SW 1271 (cell line): ENCODE measurements at regions not wholly inside any gene's neighbourhood (a gene's known extent, or its start where the extent isn't known, plus 50 kb on each side); places are given as distances from the start of the nearest gene placed in this dataset.
"Not testable (repeated sequence)": the region's sequence is repeated elsewhere in the genome, so short reads cannot be mapped to it uniquely, and the experiment has no call there.

Experiments used
- DNase-seq, 2 experiments: peaks; one replicate each; lab custom pipeline; 2025; lab: John Stamatoyannopoulos, UW

DNA sequence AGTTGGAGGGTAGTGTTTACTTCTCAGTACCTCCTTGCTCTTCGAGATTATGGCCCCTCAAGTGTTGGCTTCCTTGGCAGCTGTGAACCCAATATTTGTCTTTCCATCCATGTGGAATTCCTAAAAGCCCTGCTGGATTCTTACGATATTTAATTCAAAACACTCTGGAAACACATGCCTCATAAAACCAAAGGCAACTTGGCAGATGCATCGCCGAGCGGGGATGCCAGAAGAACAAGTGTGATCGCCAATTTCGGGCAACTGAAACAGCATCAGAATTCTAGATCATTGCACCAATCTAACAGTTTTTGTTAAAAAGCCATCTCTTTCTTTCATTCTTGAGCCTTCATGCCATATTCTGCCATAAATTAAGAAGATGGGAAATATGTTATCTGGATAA, 934.4 kb downstream of the AACS start:
- DNase-seq: no peak

DNA sequence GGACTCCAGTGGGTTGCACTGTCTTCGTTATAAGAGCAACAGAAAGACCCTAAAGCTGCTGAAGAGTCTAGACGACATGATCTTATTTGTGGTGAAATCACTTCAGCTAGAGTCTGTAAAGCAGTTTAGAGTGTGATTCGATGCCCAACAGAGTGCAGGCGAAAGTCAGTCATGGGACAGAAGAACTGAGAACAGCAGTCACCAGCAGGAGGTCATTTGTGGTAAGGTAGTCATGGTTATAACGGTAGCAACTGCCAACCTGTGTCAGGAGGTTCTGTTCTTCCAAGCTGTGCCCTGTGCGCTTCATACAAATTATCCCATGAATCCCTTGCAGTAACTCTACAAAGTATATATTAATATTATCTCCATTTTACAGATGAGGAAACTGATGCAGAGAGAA, 954.1 kb downstream of the AACS start:
- DNase-seq: no peak

DNA sequence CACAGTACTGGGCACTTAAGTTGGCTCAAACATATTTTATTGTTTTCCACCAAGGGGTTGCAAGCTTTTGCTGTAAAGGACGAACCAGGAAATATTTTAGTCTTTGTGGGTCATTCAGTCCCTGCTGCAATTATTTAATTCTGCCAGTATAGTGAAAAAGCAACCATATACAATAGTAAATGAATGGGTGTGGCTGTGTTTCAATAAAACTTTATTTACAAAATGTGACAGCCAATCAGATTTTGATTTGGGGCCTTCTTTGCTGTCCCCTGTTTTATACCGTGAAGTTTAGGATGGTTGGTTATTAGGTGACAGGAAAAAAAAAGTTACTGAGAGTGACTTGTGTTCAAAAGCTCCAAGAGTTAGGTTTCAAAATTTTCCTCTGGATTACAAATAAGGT, 956.4 kb downstream of the AACS start:
- DNase-seq: no peak

DNA sequence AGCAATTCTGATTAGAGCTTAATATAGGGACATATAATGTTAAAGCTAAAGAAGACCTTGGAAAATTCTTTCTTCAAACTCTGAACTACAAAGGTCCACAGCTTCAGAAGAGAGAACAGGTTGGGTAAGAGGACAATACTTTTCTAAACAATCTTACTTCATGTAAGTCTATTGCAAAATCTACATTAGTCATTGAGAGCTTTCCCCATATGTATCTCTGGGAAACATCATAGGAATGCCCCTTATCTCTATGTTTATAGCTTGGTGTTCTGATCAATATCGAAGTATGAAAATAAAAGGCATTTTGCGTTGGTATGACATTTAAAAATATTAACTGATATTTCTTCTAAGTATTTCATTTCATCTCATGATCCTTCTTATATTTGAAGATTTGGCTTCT, 962.6 kb downstream of the AACS start:
- no peak for DNase-seq

DNA sequence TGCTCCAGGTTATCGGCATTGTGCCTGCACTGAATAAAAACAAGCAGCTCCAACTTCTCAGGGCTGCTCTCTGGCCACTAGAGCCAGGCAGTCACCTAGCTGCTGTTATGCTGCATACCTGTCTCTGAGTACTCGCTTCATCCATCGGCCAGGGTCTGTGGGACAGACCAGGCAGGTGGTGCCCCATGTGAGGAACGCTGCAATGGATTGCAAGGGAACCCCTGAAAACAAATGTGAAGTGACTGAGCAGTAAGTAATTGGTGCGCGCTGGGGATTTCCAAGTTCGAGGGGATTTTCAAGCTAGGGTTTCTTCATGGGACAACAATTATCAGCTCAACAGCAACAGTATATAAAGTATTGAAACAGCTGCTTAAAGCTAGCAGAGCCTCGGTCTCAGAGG, 965.3 kb downstream of the AACS start:
- DNase-seq: no peak

DNA sequence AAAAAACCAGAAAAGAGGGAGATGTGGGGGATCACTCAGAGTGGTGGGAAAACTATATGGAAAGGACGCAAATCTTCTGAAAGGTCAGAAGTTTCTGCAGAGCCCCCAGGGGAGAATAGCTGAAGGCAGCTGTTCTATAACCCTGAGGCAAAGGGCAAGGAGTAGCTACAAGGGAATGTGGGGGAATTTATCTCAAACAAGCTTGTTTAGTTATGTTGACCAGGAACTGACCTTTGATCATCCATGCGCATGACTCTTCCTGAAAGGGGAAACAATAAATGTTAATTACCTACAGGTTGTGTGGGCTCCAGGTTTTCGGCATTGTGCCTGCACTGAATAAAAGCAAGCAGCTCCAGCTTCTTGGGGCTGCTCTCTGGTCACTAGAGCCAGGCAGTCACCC, 968.5 kb downstream of the AACS start:
- DNase-seq: no peak

DNA sequence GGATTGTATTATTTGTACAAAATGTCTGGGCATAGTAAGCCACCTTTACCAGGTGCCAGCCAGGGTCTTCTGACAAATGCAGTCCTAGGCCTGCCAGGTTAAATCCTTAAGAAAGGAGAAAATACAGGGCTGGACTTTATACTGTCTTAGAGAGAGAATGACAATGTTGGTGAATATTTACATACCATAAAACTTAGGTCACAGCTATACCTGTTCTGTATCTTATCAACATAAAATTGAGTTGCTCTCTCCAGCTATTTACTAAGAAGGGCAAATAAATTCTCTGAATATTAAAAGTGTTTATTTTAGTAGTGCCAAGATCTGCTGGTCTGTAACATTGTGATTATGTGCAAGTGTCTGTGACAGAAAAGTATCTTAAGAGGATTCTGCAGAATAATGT, 971.1 kb downstream of the AACS start:
- no peak for DNase-seq

DNA sequence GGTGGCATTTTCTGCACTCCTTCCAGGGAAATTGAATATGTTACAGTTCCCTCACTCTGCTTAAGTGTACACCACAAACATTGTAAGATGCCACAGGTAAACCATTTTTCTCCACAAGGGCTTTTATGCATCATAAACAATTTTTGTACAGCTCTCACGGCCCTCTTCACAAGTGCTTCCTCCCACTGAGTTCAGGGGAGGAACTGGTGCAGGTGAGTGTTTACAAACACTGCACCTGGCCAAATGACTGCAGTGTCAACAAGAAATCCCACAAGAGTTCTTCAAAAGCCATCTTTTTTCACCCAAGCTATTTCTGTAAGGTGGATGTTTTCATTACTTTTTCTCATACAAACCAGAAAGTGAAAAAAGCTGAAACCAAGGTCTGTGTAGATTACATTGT, 973.2 kb downstream of the AACS start:
- no peak for DNase-seq

DNA sequence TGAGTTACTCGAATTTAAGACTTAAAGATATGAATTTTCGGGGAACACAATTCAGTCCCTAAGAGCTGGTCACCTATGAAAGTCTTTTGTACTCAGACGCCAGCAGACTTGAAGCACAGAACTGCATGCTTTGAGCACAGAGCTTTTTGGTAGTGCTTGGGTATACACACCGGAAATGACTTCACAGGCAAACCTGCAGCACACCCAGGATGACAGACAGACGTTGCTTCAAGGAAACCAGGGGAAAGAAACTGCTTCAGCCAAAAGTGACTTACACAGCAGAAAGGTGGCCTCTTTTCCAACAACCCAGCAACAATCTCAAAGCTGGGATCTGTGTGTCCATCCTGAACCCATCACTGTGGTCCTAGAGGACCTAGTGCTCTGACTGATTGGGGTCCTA, 975.1 kb downstream of the AACS start:
- DNase-seq: no peak

DNA sequence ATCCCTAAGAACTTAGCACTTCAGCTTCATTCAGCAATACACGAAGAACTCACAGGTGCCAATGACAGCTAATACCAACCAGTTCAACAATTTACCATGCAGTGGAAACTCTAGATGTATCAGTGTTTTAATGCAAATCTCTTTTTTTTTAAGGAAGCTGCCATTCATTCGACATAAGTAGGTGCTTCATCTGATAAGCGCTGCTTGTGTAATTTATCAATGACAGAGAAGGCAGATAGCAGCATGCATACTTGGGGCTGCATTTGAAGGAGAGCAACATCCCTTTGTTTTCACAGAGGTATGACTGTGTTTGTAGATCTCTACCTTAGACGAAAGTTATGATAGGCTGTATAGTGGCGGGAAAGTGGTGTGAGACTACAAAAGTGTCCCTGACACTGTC, 977.1 kb downstream of the AACS start:
- DNase-seq: no peak

DNA sequence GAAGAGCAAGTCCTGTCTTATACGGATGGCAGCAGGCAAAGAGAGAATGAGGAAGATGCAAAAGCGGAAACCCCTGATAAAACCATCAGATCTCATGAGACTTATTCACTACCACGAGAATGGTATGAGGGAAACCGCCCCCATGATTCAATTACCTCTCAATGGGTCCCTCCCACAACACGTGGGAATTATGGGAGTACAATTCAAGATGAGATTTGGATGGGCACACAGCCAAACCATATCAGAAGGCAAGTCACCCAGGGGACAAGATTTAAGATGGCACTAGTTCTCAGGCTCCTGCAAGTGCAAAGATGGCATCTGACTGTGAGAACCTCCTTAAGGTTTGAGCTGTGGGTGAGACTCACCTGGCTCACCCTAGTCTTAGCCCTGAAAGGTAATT, 984.3 kb downstream of the AACS start:
- not testable (repeated sequence) for DNase-seq

DNA sequence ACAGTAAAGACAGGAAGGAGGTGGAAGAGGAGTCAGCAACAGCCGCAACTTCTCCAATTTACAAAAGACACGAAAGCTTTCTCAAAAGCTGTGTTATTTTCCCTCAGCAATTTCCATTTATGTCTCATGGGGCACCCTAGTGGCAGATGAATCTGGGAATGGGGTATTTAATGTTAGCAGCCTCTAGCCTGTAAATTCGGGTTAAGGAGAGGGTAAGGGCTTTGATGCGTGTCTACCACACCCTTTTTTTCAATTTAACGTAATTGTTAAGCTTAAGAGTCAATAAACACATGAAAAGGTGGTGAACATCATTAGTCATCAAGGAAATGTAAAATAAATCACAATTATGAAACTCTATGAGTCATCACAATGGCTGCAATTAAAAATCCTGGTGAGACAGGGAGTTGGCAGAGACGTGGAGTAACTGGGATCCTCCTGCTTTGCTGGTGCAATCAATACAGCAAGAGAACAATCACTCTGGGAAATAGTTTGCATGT, 986.4 kb downstream of the AACS start:
- DNase-seq: peak in 1 of 2 experiments; percentile 32

DNA sequence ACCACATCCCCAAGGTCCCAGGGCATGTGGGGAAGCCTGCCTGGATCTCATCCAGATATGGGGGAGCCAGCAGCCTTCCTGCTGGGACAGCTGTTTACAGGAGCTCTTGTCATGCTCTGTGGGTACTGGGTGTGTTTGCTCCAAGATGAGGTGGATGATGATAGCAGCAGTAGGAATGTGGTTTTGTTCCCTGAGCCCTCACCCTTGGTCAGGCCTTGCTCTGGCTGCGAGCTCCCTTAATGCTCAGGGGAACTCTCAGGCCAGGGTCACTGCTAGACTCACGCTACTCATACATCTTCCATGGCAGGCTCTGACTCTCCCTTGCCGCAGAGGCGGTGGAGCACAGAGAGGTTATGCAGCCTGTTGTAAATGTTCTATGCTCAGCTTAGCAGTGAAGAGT, 990.3 kb downstream of the AACS start:
- no peak for DNase-seq

DNA sequence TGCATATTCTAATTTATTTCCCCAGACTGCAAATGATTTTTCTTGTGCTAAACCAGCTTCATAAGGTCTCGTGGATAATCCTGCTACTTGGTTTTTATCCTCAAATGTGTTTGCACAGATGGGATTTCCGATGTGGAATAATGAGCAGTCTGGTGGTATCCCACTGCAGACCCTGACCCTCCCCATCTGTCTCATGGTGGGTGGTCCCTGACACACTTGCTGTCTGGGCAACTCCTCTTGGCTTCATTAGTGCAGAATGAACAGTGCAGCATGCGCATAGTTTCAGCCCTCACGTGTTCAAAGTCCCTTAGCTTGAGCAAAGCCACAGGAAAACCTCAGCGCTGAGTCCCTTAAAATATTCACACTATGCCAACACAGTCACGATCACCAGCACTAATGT, 996.5 kb downstream of the AACS start:
- DNase-seq: no peak

DNA sequence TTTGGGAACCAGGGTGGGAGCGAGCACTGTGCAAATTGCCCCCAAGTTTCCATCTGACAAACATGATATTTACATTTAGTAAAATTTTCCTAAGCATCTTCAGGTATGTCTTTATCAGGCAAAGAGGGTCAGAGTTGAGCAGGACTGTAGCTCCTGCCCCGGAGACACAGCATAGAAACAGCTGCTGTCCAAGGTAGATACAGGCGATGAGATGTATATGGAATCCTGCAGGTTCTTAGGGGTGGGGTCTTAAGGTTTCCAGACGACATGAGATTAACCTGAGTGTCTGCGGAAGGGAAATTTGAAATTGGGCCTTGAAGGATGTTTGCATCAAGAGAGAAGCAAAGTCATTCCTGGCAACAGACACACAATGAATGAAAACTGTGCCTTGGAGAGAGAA, 998.8 kb downstream of the AACS start:
- DNase-seq: no peak

DNA sequence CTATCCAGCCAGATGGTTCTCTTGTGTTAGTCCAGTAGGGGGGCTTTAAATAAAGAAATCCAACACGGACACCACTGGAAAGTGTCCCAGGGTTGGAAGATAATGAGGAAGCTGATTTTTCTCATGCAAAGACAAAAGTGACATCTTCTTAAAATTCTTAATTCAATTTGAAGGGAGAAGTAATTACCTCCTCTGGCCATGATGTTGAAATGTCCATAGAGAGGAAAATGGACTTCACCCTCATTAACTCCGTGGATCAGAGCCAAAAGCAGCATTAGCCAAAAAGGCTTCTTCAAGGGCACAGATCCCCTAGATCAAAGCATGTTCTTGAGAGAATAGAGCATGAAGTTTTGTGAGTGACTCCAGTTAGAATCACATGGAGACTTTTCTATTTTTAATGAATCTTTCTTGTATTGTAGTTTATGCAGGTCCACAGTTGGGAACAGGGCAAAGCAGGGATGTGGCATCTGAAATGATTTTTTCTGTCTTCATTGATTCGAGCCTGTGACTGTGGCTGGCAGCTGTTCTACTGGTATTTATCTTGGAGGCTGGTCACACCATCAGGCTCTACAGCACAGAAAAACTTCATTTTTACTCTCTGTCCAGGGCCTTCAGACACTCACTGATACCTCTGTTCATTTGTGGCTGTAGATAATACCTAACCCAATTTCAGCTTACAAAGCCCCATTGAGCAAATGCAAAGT, 1002.5 kb downstream of the AACS start:
- no peak for DNase-seq

DNA sequence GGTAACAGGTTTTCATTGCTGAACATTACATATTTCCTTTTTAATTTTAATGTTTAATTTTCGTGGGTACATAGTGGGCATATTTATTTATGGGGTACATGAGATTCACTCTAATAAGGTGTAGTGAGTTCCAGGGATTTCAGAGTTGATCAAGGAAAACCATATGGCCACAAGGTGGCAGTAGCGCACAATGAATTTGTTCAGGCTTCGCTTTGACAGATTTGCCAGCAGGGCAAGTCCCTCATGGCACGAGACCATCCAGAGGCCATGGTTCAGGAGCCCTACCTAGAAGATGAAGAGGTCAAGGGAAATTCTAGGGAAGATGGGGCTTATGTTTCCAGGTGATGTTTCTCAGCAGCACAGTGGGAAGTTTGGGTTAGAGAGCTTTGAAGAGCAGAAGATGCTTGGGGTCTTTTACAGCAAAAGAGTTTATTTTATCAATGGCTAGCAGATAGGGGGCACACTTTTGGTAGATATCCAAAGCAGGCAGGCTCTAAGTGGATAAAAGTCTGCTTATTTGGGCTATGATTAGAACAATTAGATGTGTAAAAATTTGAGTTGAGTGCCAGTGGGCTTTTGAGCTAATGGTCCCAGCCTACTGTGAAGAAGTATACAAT, 1004.4 kb downstream of the AACS start:
- DNase-seq: peak in 1 of 2 experiments; percentile 26

DNA sequence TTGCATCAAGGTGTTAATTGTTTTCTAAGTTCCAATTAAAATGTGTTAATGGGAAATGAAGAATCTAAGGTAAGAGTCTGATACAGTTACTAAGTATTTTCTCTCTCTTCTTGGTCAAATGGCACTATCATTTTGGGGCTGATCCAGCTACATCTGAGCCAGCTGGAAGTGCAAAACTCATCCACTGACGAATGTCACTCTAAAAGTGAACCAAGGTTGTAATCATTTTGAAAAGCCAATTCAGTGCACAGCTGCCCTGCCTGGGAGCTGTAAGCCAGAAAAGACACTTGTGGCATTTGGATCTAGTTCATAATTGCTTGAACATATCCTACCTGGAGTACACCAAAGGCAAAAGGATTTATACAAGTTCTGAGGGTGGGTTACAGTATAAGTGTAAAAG, 1011.3 kb downstream of the AACS start:
- DNase-seq: no peak

DNA sequence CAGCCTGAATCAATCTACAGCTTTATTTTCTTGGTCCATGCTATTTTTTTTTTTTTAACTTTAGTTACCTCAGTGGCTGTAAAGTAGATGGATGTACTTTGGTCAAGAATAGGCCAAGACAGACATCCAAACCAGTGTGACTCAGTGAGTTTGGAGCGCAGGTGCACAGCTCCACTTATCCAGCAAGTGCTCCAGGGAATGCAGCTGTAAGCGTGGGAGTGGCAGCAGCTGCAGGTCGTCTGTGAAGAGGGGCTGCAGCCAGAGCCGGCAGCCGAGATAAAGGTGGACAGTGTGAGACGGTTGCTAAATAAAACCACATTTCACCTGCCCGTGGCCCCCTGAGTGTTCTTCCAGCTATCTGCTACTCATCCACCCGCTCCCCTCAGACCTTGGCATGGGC, 1018.7 kb downstream of the AACS start:
- DNase-seq: no peak

DNA sequence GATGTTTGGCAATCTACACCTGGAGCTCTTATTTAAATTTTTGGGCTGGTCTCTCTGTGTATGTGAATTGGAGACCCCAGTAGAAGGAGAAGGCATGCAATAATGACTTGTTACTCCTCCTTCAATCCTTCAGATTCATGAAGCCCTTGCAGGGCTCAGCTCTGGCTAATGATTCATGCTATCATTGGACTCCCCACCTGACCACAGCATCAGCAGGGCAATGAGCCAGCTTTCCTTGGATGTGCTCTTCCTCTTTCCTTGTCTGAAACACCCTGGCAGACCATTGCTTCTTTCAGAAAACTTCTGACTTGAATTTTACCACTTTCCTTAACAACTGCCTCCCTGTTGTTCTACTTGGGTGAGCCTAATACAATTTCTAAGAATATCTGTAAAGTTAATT, 1019.2 kb downstream of the AACS start:
- no peak for DNase-seq

DNA sequence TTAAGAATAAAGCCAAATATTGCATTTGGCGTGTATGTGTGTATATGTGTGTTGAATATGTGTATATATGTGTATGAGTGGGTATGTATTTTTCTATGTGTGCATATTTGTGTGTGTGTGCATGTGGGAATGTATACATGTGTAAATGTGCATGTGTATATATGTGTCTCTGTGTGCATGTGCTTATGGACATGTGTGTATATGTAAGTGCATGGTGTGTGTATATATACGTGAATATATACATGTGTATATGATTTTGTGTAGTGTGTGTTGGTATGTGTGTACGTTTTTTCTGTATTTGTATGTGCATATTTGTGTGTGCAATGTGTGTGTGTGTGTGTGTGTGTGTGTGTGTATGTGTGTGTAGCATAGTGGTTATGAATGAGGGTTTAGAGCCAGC, 1021.0 kb downstream of the AACS start:
- DNase-seq: no peak

DNA sequence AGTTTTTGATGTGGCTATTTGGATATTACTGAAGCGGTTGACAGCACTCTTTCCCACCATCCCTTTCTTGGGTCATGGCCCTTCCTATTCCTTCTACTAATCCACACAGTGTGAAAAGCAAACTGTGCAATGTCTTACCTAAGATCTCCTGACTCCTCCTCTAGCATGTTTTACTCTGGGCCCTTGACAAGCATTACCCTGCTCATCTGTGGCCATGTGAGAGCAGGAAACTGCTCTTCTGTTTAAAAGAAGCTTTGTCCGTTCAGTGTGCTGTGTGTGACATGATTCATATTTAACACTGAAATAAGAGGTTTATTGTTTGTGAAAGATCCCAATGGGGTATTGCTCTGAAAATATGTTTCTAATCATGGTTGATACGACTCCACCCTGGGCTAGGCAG, 1022.5 kb downstream of the AACS start:
- no peak for DNase-seq

DNA sequence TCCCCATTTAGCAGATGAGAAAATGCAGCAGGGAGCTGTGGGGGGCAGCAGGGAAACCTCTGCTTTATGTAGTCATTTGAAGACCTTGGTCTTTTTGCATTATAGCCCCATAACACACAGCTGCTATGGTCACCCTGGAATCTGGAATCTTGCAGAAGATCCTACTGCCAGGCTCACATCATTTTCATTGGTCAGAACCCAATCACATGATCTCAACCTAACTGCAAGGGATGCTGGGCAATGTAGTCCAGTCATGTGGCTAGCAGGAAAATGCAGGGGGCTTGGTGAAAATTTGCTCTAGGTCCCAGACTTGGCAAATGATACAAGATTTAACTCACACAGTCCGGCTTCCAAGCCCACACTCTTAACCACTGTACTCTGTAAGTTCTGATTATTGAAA, 1028.7 kb downstream of the AACS start:
- no peak for DNase-seq
